ENCODE measurements at regions not wholly inside any gene's neighbourhood (a gene's known extent, or its start where the extent isn't known, plus 50 kb on each side); places are given as distances from the start of the nearest gene placed in this dataset.

- Mint-ChIP-seq H3K27ac (ENCODE audit: unreplicated experiment) (no peak overlapping the region), H3K9me3 (ENCODE audit: unreplicated experiment) (no peaks in the 10 kb centered on the region), H3K36me3 (ENCODE audit: low read depth, unreplicated experiment) (no peaks in the 10 kb centered on the region), H3K4me1 (ENCODE audit: unreplicated experiment) (no peaks in the 10 kb centered on the region), H3K4me3 (ENCODE audit: unreplicated experiment) (no peak overlapping the region), H3K27me3 (ENCODE audit: unreplicated experiment) (no peaks in the 10 kb centered on the region)
- TF ChIP-seq, protein P1, sequence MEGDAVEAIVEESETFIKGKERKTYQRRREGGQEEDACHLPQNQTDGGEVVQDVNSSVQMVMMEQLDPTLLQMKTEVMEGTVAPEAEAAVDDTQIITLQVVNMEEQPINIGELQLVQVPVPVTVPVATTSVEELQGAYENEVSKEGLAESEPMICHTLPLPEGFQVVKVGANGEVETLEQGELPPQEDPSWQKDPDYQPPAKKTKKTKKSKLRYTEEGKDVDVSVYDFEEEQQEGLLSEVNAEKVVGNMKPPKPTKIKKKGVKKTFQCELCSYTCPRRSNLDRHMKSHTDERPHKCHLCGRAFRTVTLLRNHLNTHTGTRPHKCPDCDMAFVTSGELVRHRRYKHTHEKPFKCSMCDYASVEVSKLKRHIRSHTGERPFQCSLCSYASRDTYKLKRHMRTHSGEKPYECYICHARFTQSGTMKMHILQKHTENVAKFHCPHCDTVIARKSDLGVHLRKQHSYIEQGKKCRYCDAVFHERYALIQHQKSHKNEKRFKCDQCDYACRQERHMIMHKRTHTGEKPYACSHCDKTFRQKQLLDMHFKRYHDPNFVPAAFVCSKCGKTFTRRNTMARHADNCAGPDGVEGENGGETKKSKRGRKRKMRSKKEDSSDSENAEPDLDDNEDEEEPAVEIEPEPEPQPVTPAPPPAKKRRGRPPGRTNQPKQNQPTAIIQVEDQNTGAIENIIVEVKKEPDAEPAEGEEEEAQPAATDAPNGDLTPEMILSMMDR (IDR thresholded peaks at IDR 0.05; ENCODE audit: unreplicated experiment): no peak
- DNase-seq (ENCODE audit: low spot score): no peak
Observed at GRCh38 chr2:176931588-176932563, 280.7 kb upstream of the HNRNPA3 start.

GRCh38 chr2:176934131-176934530, 278.5 kb upstream of the HNRNPA3 start:
- no peaks in the 10 kb centered on the region for H3K36me3 Mint-ChIP-seq (ENCODE audit: low read depth, unreplicated experiment)
- H3K4me3 Mint-ChIP-seq (ENCODE audit: unreplicated experiment): no peak overlapping the region
- H3K9me3 Mint-ChIP-seq (ENCODE audit: unreplicated experiment): no peaks in the 10 kb centered on the region
- no peak for DNase-seq (ENCODE audit: low spot score)
- no peaks in the 10 kb centered on the region for H3K4me1 Mint-ChIP-seq (ENCODE audit: unreplicated experiment)
- H3K27me3 Mint-ChIP-seq (ENCODE audit: unreplicated experiment): no peaks in the 10 kb centered on the region
- H3K27ac Mint-ChIP-seq (ENCODE audit: unreplicated experiment): no peak overlapping the region
- TF ChIP-seq, protein P1 (IDR thresholded peaks at IDR 0.05; ENCODE audit: unreplicated experiment): no peak

GRCh38 chr2:176934869-176935415, 277.7 kb upstream of the HNRNPA3 start:
- TF ChIP-seq, protein P1 (IDR thresholded peaks at IDR 0.05; ENCODE audit: unreplicated experiment): no peak
- Mint-ChIP-seq H3K36me3 (ENCODE audit: low read depth, unreplicated experiment) (no peaks in the 10 kb centered on the region), H3K4me3 (ENCODE audit: unreplicated experiment) (no peak overlapping the region), H3K4me1 (ENCODE audit: unreplicated experiment) (no peaks in the 10 kb centered on the region), H3K27ac (ENCODE audit: unreplicated experiment) (no peak overlapping the region), H3K27me3 (ENCODE audit: unreplicated experiment) (no peaks in the 10 kb centered on the region), H3K9me3 (ENCODE audit: unreplicated experiment) (no peaks in the 10 kb centered on the region)
- DNase-seq (ENCODE audit: low spot score): no peak

DNA sequence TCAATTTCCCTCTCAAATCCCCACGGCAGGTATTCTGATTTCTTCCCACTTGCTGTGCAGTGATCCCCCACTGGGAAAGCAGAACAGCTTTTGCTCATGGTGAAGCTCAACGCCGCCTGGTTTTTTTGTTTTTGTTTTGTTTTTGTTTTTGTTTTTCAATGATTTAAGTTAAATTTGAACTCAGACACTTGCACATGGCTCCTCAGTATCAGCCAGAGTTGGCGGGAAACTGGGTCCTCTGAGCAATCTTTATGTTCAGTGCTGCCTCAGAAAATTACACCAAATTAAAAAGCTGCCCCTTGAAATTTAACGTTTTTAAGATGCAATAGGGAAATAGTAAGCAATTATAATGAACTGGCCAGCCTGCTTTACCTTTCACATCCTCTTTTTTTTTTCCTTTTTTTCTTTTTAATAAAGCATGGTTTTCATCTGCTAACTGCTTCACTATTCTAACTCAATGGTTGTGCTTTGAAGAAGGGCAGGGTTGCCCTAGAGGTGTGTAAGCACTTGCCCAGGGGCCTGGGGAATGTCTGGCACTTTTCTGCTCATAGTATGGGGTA, 277.0 kb upstream of the HNRNPA3 start:
- TF ChIP-seq, protein P1 (IDR thresholded peaks at IDR 0.05; ENCODE audit: unreplicated experiment): no peak
- H3K27ac Mint-ChIP-seq (ENCODE audit: unreplicated experiment): no peak overlapping the region
- H3K27me3 Mint-ChIP-seq (ENCODE audit: unreplicated experiment): no peaks in the 10 kb centered on the region
- H3K4me3 Mint-ChIP-seq (ENCODE audit: unreplicated experiment): no peak overlapping the region
- H3K36me3 Mint-ChIP-seq (ENCODE audit: low read depth, unreplicated experiment): no peaks in the 10 kb centered on the region
- H3K9me3 Mint-ChIP-seq (ENCODE audit: unreplicated experiment): no peaks in the 10 kb centered on the region
- no peak for DNase-seq (ENCODE audit: low spot score)
- no peaks in the 10 kb centered on the region for H3K4me1 Mint-ChIP-seq (ENCODE audit: unreplicated experiment)

DNA sequence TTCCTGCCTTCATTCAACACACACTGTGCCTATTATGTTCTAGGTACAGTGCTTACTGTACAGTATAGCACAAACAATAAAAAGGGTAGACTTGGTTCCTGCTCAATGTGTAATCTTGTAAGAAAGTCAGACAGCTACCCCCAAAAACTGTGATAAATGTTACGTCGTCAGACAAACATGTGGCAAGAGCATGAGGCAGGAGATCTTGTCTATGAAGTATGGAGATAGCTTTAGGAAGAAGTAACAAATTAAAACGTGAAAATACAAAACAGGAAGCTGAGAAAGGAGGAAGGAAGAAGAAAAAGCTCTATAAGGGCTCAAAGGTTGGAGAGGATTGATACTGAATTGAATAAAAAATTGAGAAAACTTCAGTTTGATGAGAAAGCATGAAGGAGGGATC, 276.2 kb upstream of the HNRNPA3 start:
- H3K4me3 Mint-ChIP-seq (ENCODE audit: unreplicated experiment): no peak overlapping the region

More for the DNA sequence above, 276.2 kb upstream of the HNRNPA3 start:
- no peaks in the 10 kb centered on the region for H3K27me3 Mint-ChIP-seq (ENCODE audit: unreplicated experiment)
- H3K27ac Mint-ChIP-seq (ENCODE audit: unreplicated experiment): no peak overlapping the region
- no peaks in the 10 kb centered on the region for H3K36me3 Mint-ChIP-seq (ENCODE audit: low read depth, unreplicated experiment)
- DNase-seq (ENCODE audit: low spot score): no peak
- TF ChIP-seq, protein P1 (IDR thresholded peaks at IDR 0.05; ENCODE audit: unreplicated experiment): no peak
- H3K9me3 Mint-ChIP-seq (ENCODE audit: unreplicated experiment): no peaks in the 10 kb centered on the region
- no peaks in the 10 kb centered on the region for H3K4me1 Mint-ChIP-seq (ENCODE audit: unreplicated experiment)
